Fibroblast of mammary gland (primary cell): ENCODE measurements at regions not wholly inside any gene's neighbourhood (a gene's known extent, or its start where the extent isn't known, plus 50 kb on each side); places are given as distances from the start of the nearest gene placed in this dataset.
A peak's percentile ranks its signal among the peaks of the same experiment; 100 is the strongest.

ENCODE experiments used
- DNase-seq: peaks from one replicate; pipeline ENCODE4 v3.0.0-alpha.2; 2010; ENCODE audit warnings: low read depth
- H3K4me3 ChIP-seq: 2 replicates; pipeline ENCODE4 v1.5.1; 2011; ENCODE audit warnings: low read depth, mild to moderate bottlenecking, low read length, moderate library complexity; ENCODE audit not compliant: control insufficient read depth
- TF ChIP-seq, protein P1 (sequence below): conservative IDR thresholded peaks from 2 replicates; pipeline ENCODE4 v1.5.1; 2011; ENCODE audit warnings: low read depth, low read length, inconsistent platforms; ENCODE audit not compliant: control insufficient read depth, insufficient read depth

GRCh38 chr4:41446981-41447725 is 90.8 kb upstream of the LIMCH1 start:
- no peak overlapping the region for H3K4me3 ChIP-seq
- DNase-seq = no peak
- TF ChIP-seq, protein P1, sequence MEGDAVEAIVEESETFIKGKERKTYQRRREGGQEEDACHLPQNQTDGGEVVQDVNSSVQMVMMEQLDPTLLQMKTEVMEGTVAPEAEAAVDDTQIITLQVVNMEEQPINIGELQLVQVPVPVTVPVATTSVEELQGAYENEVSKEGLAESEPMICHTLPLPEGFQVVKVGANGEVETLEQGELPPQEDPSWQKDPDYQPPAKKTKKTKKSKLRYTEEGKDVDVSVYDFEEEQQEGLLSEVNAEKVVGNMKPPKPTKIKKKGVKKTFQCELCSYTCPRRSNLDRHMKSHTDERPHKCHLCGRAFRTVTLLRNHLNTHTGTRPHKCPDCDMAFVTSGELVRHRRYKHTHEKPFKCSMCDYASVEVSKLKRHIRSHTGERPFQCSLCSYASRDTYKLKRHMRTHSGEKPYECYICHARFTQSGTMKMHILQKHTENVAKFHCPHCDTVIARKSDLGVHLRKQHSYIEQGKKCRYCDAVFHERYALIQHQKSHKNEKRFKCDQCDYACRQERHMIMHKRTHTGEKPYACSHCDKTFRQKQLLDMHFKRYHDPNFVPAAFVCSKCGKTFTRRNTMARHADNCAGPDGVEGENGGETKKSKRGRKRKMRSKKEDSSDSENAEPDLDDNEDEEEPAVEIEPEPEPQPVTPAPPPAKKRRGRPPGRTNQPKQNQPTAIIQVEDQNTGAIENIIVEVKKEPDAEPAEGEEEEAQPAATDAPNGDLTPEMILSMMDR = no peak

GRCh38 chr4:41448934-41449333 is 89.0 kb upstream of the LIMCH1 start:
- no peak overlapping the region for H3K4me3 ChIP-seq
- peak; percentile 45 for DNase-seq
- TF ChIP-seq, protein P1 = no peak

DNA sequence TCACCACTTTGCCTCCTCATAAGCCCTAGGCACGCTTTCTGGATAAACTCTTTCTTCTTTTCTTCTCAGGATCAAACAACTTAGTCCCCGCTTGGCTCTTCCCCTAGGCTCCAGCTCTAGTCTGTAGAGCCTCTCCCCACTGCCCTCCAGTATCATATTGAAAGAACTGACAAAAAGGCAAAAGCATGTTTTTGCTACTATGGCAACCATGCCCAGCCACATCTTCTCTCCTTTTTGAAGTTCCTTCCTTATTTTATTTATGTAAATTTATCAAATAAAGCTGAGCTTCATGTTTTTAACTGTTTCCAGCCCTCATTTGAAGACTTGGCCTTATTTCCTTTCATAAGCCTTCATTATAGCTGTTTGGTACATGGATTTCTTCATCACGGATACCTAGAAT is 86.0 kb upstream of the LIMCH1 start:
- DNase-seq = no peak
- TF ChIP-seq, protein P1 = no peak
- no peak overlapping the region for H3K4me3 ChIP-seq

GRCh38 chr4:41452484-41453225 is 85.3 kb upstream of the LIMCH1 start:
- TF ChIP-seq, protein P1 = no peak
- H3K4me3 ChIP-seq = no peak overlapping the region
- no peak for DNase-seq

- TF ChIP-seq, protein P1 = no peak
- no peak for DNase-seq
- no peak overlapping the region for H3K4me3 ChIP-seq
Observed at GRCh38 chr4:41454423-41454822, 83.5 kb upstream of the LIMCH1 start.

DNA sequence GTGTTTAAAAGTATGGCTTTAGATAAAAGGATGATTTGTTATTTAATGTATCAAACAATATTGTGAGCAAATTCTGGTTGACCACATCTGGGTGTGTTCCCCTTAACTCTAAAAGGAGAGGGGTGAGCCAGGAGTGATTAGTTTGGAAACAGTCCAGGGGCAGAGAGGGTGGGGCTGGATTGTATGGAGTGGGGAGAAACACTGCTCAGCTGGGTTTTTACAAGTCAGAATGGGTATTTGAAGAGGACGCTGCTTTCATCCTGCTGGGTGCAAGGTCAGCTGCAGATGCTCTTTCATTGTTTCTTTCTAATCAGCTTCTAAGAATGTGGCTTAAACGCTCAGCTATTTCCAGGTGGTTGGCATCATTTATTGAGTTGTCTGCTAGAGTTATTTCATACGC is 82.8 kb upstream of the LIMCH1 start:
- H3K4me3 ChIP-seq = no peak overlapping the region
- TF ChIP-seq, protein P1 = no peak
- no peak for DNase-seq
